Left lung (tissue), 4 donors: ENCODE measurements at regions not wholly inside any gene's neighbourhood (a gene's known extent, or its start where the extent isn't known, plus 50 kb on each side); places are given as distances from the start of the nearest gene placed in this dataset.

ENCODE experiments used
- ATAC-seq: fragments of 200-7000 bp; cut with Tn5 transposase; one replicate; pipeline ENCODE4 v1.9.1; 2020; ENCODE audit warnings: moderate library complexity
- DNase-seq, 4 donors: peaks; one replicate each; pipeline ENCODE4 v3.0.0-alpha.2; 2013 to 2020
- H3K27ac ChIP-seq, 2 donors: fragments of 200-600 bp; sonication (generic) in 1 of 2; one replicate each; pipeline versions ENCODE4 v1.5.0 to v1.8.0; 2020 to 2021
- H3K27me3 ChIP-seq, 2 donors: fragments of 200-600 bp; sonication (generic) in 1 of 2; one replicate each; pipeline versions ENCODE4 v1.5.0 to v1.8.0; 2020 to 2021
- H3K36me3 ChIP-seq, 2 donors: fragments of 200-600 bp; sonication (generic) in 1 of 2; one replicate each; pipeline versions ENCODE4 v1.5.0 to v1.8.0; 2020 to 2021
- H3K4me1 ChIP-seq, 2 donors: fragments of 200-600 bp; one replicate each; pipeline ENCODE4 v1.8.0; 2021
- H3K4me3 ChIP-seq, 2 donors: fragments of 200-600 bp; sonication (generic) in 1 of 2; one replicate each; pipeline versions ENCODE4 v1.5.0 to v1.8.0; 2020 to 2021; ENCODE audit warnings: mild to moderate bottlenecking in 1 of 2
- H3K9me3 ChIP-seq, 2 donors: fragments of 200-600 bp; sonication (generic) in 1 of 2; one replicate each; pipeline versions ENCODE4 v1.5.0 to v1.8.0; 2020 to 2021
- CTCF ChIP-seq, 2 donors: fragments of 200-600 bp; sonication (generic) in 1 of 2; IDR thresholded peaks; one replicate each; pipeline versions ENCODE4 v1.5.0 to v1.8.0; 2021; ENCODE audit warnings: antibody characterized with exemption in 2 of 2
- intact Hi-C, 2 donors: fragments of 100-400 bp; cut with DNase I; formaldehyde crosslinking; loops; one replicate each; pipeline versions ENCODE4 v1.11.2 to v1.14.2; 2022
- donor health status: DM: no; HTN: yes; CAD: no.
- donor health status: DM: no; HTN: no; CAD: no.

- peak; percentile 89 for ATAC-seq
- intact Hi-C loops = loop anchor here in 1 of 2 donors (10.0 kb wide), 2 partner anchors 202 to 672 kb away; no protein-coding TSS in a partner anchor
- peak in 1 of 4 donors; percentile 67 for DNase-seq
These were observed 364.8 kb downstream of the SNAPC1 start for GRCh38 chr14:62126879-62127478.

GRCh38 chr14:62130441-62130840, 368.2 kb downstream of the SNAPC1 start:
- Histone ChIP-seq H3K4me1 (no peaks in the 10 kb centered on the region), H3K27ac (no peak overlapping the region), H3K27me3 (peaks cover 0 to 8% of the 10 kb centered on the region in 2 donors), H3K36me3 (no peaks in the 10 kb centered on the region), H3K4me3 (no peak overlapping the region), H3K9me3 (no peaks in the 10 kb centered on the region)
- intact Hi-C loops = no loop called here
- DNase-seq (no peak), ATAC-seq (no peak)
- TF ChIP-seq CTCF (IDR thresholded peaks at IDR 0.05) = no peak

More at GRCh38 chr14:62126879-62127478, 364.8 kb downstream of the SNAPC1 start:
- H3K27ac ChIP-seq = no peak overlapping the region
- no peaks in the 10 kb centered on the region for H3K4me1 ChIP-seq
- no peaks in the 10 kb centered on the region for H3K9me3 ChIP-seq
- H3K27me3 ChIP-seq = peaks cover 0 to 23% of the 10 kb centered on the region in 2 donors
- H3K36me3 ChIP-seq = no peaks in the 10 kb centered on the region
- TF ChIP-seq CTCF (IDR thresholded peaks at IDR 0.05) = peak; percentile 58 to 73
- no peak overlapping the region for H3K4me3 ChIP-seq

GRCh38 chr14:62133776-62134550, 371.7 kb downstream of the SNAPC1 start:
- ATAC-seq (no peak), DNase-seq (no peak)
- Histone ChIP-seq H3K36me3 (no peaks in the 10 kb centered on the region), H3K27me3 (no peaks in the 10 kb centered on the region), H3K4me3 (no peak overlapping the region), H3K27ac (no peak overlapping the region), H3K4me1 (no peaks in the 10 kb centered on the region), H3K9me3 (no peaks in the 10 kb centered on the region)
- no peak for TF ChIP-seq CTCF (IDR thresholded peaks at IDR 0.05)
- intact Hi-C loops = no loop called here

GRCh38 chr14:62138593-62138992, 376.4 kb downstream of the SNAPC1 start:
- intact Hi-C loops = no loop called here
- Histone ChIP-seq H3K9me3 (no peaks in the 10 kb centered on the region), H3K27ac (no peak overlapping the region), H3K27me3 (no peaks in the 10 kb centered on the region), H3K36me3 (no peaks in the 10 kb centered on the region), H3K4me3 (no peak overlapping the region), H3K4me1 (no peaks in the 10 kb centered on the region)
- DNase-seq = no peak
- peak; percentile 48 for ATAC-seq
- TF ChIP-seq CTCF (IDR thresholded peaks at IDR 0.05) = no peak

- ATAC-seq (no peak), DNase-seq (no peak)
- intact Hi-C loops = no loop called here
- no peaks in the 10 kb centered on the region for H3K36me3 ChIP-seq
- no peaks in the 10 kb centered on the region for H3K9me3 ChIP-seq
- no peak overlapping the region for H3K27ac ChIP-seq
- H3K27me3 ChIP-seq = no peaks in the 10 kb centered on the region
- no peaks in the 10 kb centered on the region for H3K4me1 ChIP-seq
- TF ChIP-seq CTCF (IDR thresholded peaks at IDR 0.05) = no peak
- H3K4me3 ChIP-seq = no peak overlapping the region
These were observed 378.9 kb downstream of the SNAPC1 start for GRCh38 chr14:62141139-62141538.
